ENCODE measurements at regions not wholly inside any gene's neighbourhood (a gene's known extent, or its start where the extent isn't known, plus 50 kb on each side); places are given as distances from the start of the nearest gene placed in this dataset.
A peak's percentile ranks its signal among the peaks of the same experiment; 100 is the strongest.

- in situ Hi-C loops (cut with MboI; ENCODE audit: low pct_unique_long_range_greater_than_20kb in 2 of 9, low sequenced_read_pairs in 9 of 9, unreplicated experiment in 9 of 9), result no loop called here
- Histone ChIP-seq H3K4me1 (replicated peaks in 1 of 2) (peaks cover 15 to 25% of the 10 kb centered on the region in 2 donors), H3K27ac (no peak overlapping the region), H3K4me3 (no peak overlapping the region)
- ATAC-seq (replicated peaks in 6 of 8), result peak in 5 of 8 experiments; percentile 26 to 81 (median 77)
- WGBS, 10 experiments, result 36 to 100% (median 60%) methylated on average over 1 to 2 of the region's 2 CpGs; no CpG with 5 or more reads in 1 of the 10 experiments
Observed at GRCh38 chr20:52847731-52848359, 124.3 kb upstream of the TSHZ2 start.

- no peak overlapping the region for H3K27ac ChIP-seq
- H3K4me1 ChIP-seq (replicated peaks in 1 of 2), result peaks cover 15 to 25% of the 10 kb centered on the region in 2 donors
- WGBS, 10 experiments, result 20 to 100% (median 90%) methylated on average over 1 to 4 of the region's 4 CpGs; no CpG with 5 or more reads in 1 of the 10 experiments
- no peak for ATAC-seq (replicated peaks in 6 of 8)
- H3K4me3 ChIP-seq, result no peak overlapping the region
- in situ Hi-C loops (cut with MboI; ENCODE audit: low pct_unique_long_range_greater_than_20kb in 2 of 9, low sequenced_read_pairs in 9 of 9, unreplicated experiment in 9 of 9), result no loop called here
Observed at GRCh38 chr20:52847029-52847660, 125.0 kb upstream of the TSHZ2 start.

- Histone ChIP-seq H3K4me3 (no peak overlapping the region), H3K4me1 (replicated peaks in 1 of 2) (peaks cover 30 to 42% of the 10 kb centered on the region in 2 donors), H3K27ac (no peak overlapping the region)
- in situ Hi-C loops (cut with MboI; ENCODE audit: low pct_unique_long_range_greater_than_20kb in 2 of 9, low sequenced_read_pairs in 9 of 9, unreplicated experiment in 9 of 9), result no loop called here
- ATAC-seq (replicated peaks in 6 of 8), result no peak
Observed at GRCh38 chr20:52845044-52845443, 127.1 kb upstream of the TSHZ2 start.

GRCh38 chr20:52843425-52843824 is 128.7 kb upstream of the TSHZ2 start:
- peak in 4 of 8 experiments; percentile 22 to 72 (median 65) for ATAC-seq (replicated peaks in 6 of 8)
- H3K4me1 ChIP-seq (replicated peaks in 1 of 2), result peaks cover 30 to 41% of the 10 kb centered on the region in 2 donors
- no peak overlapping the region for H3K27ac ChIP-seq
- no peak overlapping the region for H3K4me3 ChIP-seq
- in situ Hi-C loops (cut with MboI; ENCODE audit: low pct_unique_long_range_greater_than_20kb in 2 of 9, low sequenced_read_pairs in 9 of 9, unreplicated experiment in 9 of 9), result no loop called here
- 7 to 100% (median 37%) methylated on average over 1 to 5 of the region's 5 CpGs; no CpG with 5 or more reads in 4 of the 10 experiments for WGBS, 10 experiments

GRCh38 chr20:52841003-52841402 is 131.2 kb upstream of the TSHZ2 start:
- ATAC-seq (replicated peaks in 6 of 8), result peak in 6 of 8 experiments; percentile 31 to 73 (median 54)
- no peak overlapping the region for H3K27ac ChIP-seq
- in situ Hi-C loops (cut with MboI; ENCODE audit: low pct_unique_long_range_greater_than_20kb in 2 of 9, low sequenced_read_pairs in 9 of 9, unreplicated experiment in 9 of 9), result no loop called here
- WGBS, 10 experiments, result 0 to 88% (median 38%) methylated on average over 1 to 3 of the region's 3 CpGs; no CpG with 5 or more reads in 2 of the 10 experiments
- H3K4me3 ChIP-seq, result no peak overlapping the region
- H3K4me1 ChIP-seq (replicated peaks in 1 of 2), result peaks cover 30 to 42% of the 10 kb centered on the region in 2 donors

- in situ Hi-C loops (cut with MboI; ENCODE audit: low pct_unique_long_range_greater_than_20kb in 2 of 9, low sequenced_read_pairs in 9 of 9, unreplicated experiment in 9 of 9), result no loop called here
- no peak for ATAC-seq (replicated peaks in 6 of 8)
- 72 to 100% (median 94%) methylated on average over 1 to 4 of the region's 4 CpGs; no CpG with 5 or more reads in 5 of the 10 experiments for WGBS, 10 experiments
- no peak overlapping the region for H3K27ac ChIP-seq
- H3K4me3 ChIP-seq, result no peak overlapping the region
- H3K4me1 ChIP-seq (replicated peaks in 1 of 2), result peaks cover 30 to 42% of the 10 kb centered on the region in 2 donors
Observed at GRCh38 chr20:52840041-52840440, 132.1 kb upstream of the TSHZ2 start.

- in situ Hi-C loops (cut with MboI; ENCODE audit: low pct_unique_long_range_greater_than_20kb in 2 of 9, low sequenced_read_pairs in 9 of 9, unreplicated experiment in 9 of 9), result no loop called here
- 0 to 100% (median 62%) methylated on average over 1 to 2 of the region's 2 CpGs; no CpG with 5 or more reads in 1 of the 10 experiments for WGBS, 10 experiments
- peaks cover 29 to 41% of the 10 kb centered on the region in 2 donors for H3K4me1 ChIP-seq (replicated peaks in 1 of 2)
- H3K4me3 ChIP-seq, result no peak overlapping the region
- no peak for ATAC-seq (replicated peaks in 6 of 8)
- no peak overlapping the region for H3K27ac ChIP-seq
Observed at GRCh38 chr20:52838510-52839241, 133.5 kb upstream of the TSHZ2 start.

GRCh38 chr20:52837378-52837777 is 134.8 kb upstream of the TSHZ2 start:
- in situ Hi-C loops (cut with MboI; ENCODE audit: low pct_unique_long_range_greater_than_20kb in 2 of 9, low sequenced_read_pairs in 9 of 9, unreplicated experiment in 9 of 9), result no loop called here
- Histone ChIP-seq H3K27ac (no peak overlapping the region), H3K4me3 (no peak overlapping the region), H3K4me1 (replicated peaks in 1 of 2) (peaks cover 29 to 36% of the 10 kb centered on the region in 2 donors)
- peak in 3 of 8 experiments; percentile 37 to 67 (median 65) for ATAC-seq (replicated peaks in 6 of 8)
- 0 to 80% (median 43%) methylated on average over 1 to 4 of the region's 4 CpGs; no CpG with 5 or more reads in 1 of the 10 experiments for WGBS, 10 experiments

GRCh38 chr20:52833901-52834300 is 138.3 kb upstream of the TSHZ2 start:
- in situ Hi-C loops (cut with MboI; ENCODE audit: low pct_unique_long_range_greater_than_20kb in 2 of 9, low sequenced_read_pairs in 9 of 9, unreplicated experiment in 9 of 9), result no loop called here
- ATAC-seq (replicated peaks in 6 of 8), result no peak
- no peak overlapping the region for H3K27ac ChIP-seq
- H3K4me3 ChIP-seq, result no peak overlapping the region
- 33 to 100% (median 69%) methylated on average over 1 to 2 of the region's 2 CpGs; no CpG with 5 or more reads in 4 of the 10 experiments for WGBS, 10 experiments
- peaks cover 18 to 25% of the 10 kb centered on the region in 2 donors for H3K4me1 ChIP-seq (replicated peaks in 1 of 2)

- peak in 3 of 8 experiments; percentile 57 to 91 (median 71) for ATAC-seq (replicated peaks in 6 of 8)
- WGBS, 10 experiments, result 42 to 100% (median 87%) methylated on average over 1 to 4 of the region's 4 CpGs; no CpG with 5 or more reads in 1 of the 10 experiments
- in situ Hi-C loops (cut with MboI; ENCODE audit: low pct_unique_long_range_greater_than_20kb in 2 of 9, low sequenced_read_pairs in 9 of 9, unreplicated experiment in 9 of 9), result no loop called here
- Histone ChIP-seq H3K4me1 (replicated peaks in 1 of 2) (peaks cover 6 to 20% of the 10 kb centered on the region in 2 donors), H3K27ac (no peak overlapping the region), H3K4me3 (no peak overlapping the region)
Observed at GRCh38 chr20:52832151-52832774, 139.9 kb upstream of the TSHZ2 start.

- Histone ChIP-seq H3K4me1 (replicated peaks in 1 of 2) (peaks cover 0 to 15% of the 10 kb centered on the region in 2 donors), H3K27ac (no peak overlapping the region), H3K4me3 (no peak overlapping the region)
- WGBS, 10 experiments, result 82 to 100% (median 89%) methylated on average over 2 to 4 of the region's 4 CpGs; no CpG with 5 or more reads in 2 of the 10 experiments
- in situ Hi-C loops (cut with MboI; ENCODE audit: low pct_unique_long_range_greater_than_20kb in 2 of 9, low sequenced_read_pairs in 9 of 9, unreplicated experiment in 9 of 9), result no loop called here
- peak in 1 of 8 experiments; percentile 42 for ATAC-seq (replicated peaks in 6 of 8)
Observed at GRCh38 chr20:52830598-52830997, 141.6 kb upstream of the TSHZ2 start.

GRCh38 chr20:52829111-52829510 is 143.0 kb upstream of the TSHZ2 start:
- Histone ChIP-seq H3K4me3 (no peak overlapping the region), H3K27ac (no peak overlapping the region), H3K4me1 (replicated peaks in 1 of 2) (peaks cover 0 to 15% of the 10 kb centered on the region in 2 donors)
- in situ Hi-C loops (cut with MboI; ENCODE audit: low pct_unique_long_range_greater_than_20kb in 2 of 9, low sequenced_read_pairs in 9 of 9, unreplicated experiment in 9 of 9), result no loop called here
- ATAC-seq (replicated peaks in 6 of 8), result no peak

- in situ Hi-C loops (cut with MboI; ENCODE audit: low pct_unique_long_range_greater_than_20kb in 2 of 9, low sequenced_read_pairs in 9 of 9, unreplicated experiment in 9 of 9), result no loop called here
- 0 to 100% (median 80%) methylated on average over 1 of the region's 1 CpG; no CpG with 5 or more reads in 1 of the 10 experiments for WGBS, 10 experiments
- no peak overlapping the region for H3K27ac ChIP-seq
- no peak for ATAC-seq (replicated peaks in 6 of 8)
- no peak overlapping the region for H3K4me3 ChIP-seq
- peaks cover 0 to 15% of the 10 kb centered on the region in 2 donors for H3K4me1 ChIP-seq (replicated peaks in 1 of 2)
Observed at GRCh38 chr20:52828199-52828598, 144.0 kb upstream of the TSHZ2 start.

All from motor neuron (in vitro differentiated cells).